H7 (cell line): ENCODE measurements at regions not wholly inside any gene's neighbourhood (a gene's known extent, or its start where the extent isn't known, plus 50 kb on each side); places are given as distances from the start of the nearest gene placed in this dataset.

ENCODE experiments used
- DNase-seq: peaks from one replicate; pipeline ENCODE4 v3.0.0; 2012
- H3K27me3 ChIP-seq: 2 replicates; pipeline ENCODE4 v1.6.0; 2011; ENCODE audit warnings: mild to moderate bottlenecking, low read length; ENCODE audit not compliant: control insufficient read depth, insufficient read depth
- H3K36me3 ChIP-seq: replicated peaks from 2 replicates; pipeline ENCODE4 v1.5.1; 2011; ENCODE audit warnings: low read length; ENCODE audit not compliant: control insufficient read depth, insufficient read depth
- H3K4me3 ChIP-seq: 2 replicates; pipeline ENCODE4 v1.5.1; 2011; ENCODE audit warnings: low read depth, mild to moderate bottlenecking, control low read depth, low read length, moderate library complexity; ENCODE audit not compliant: insufficient read depth

GRCh38 chr18:5643288-5643687, 99.5 kb upstream of the EPB41L3 start:
- DNase-seq, result no peak
- H3K27me3 ChIP-seq, result no peaks in the 10 kb centered on the region
- H3K4me3 ChIP-seq, result no peak overlapping the region
- H3K36me3 ChIP-seq, result no peaks in the 10 kb centered on the region

- H3K27me3 ChIP-seq, result no peaks in the 10 kb centered on the region
- H3K36me3 ChIP-seq, result no peaks in the 10 kb centered on the region
- no peak overlapping the region for H3K4me3 ChIP-seq
- DNase-seq, result no peak
Measured at GRCh38 chr18:5640939-5641338, 97.1 kb upstream of the EPB41L3 start.

GRCh38 chr18:5639131-5639530, 95.3 kb upstream of the EPB41L3 start:
- Histone ChIP-seq H3K4me3 (no peak overlapping the region), H3K27me3 (no peaks in the 10 kb centered on the region), H3K36me3 (no peaks in the 10 kb centered on the region)
- DNase-seq, result no peak

GRCh38 chr18:5632041-5632440, 88.2 kb upstream of the EPB41L3 start:
- H3K27me3 ChIP-seq, result peaks cover 40% of the 10 kb centered on the region
- H3K4me3 ChIP-seq, result no peak overlapping the region
- no peaks in the 10 kb centered on the region for H3K36me3 ChIP-seq
- DNase-seq, result no peak

GRCh38 chr18:5630900-5631413, 87.2 kb upstream of the EPB41L3 start:
- H3K36me3 ChIP-seq, result no peaks in the 10 kb centered on the region
- no peak for DNase-seq
- H3K27me3 ChIP-seq, result peaks cover 51% of the 10 kb centered on the region
- no peak overlapping the region for H3K4me3 ChIP-seq

GRCh38 chr18:5630057-5630899, 86.5 kb upstream of the EPB41L3 start:
- Histone ChIP-seq H3K36me3 (no peaks in the 10 kb centered on the region), H3K4me3 (peak overlapping the region; percentile 59), H3K27me3 (peaks cover 57% of the 10 kb centered on the region)
- DNase-seq, result peak; percentile 95

GRCh38 chr18:5628512-5629255, 84.9 kb upstream of the EPB41L3 start:
- H3K27me3 ChIP-seq, result peaks cover 57% of the 10 kb centered on the region
- peak; percentile 76 for DNase-seq

GRCh38 chr18:5627776-5628511, 84.1 kb upstream of the EPB41L3 start:
- Histone ChIP-seq H3K4me3 (peak overlapping the region; percentile 59), H3K36me3 (no peaks in the 10 kb centered on the region), H3K27me3 (peaks cover 57% of the 10 kb centered on the region)
- DNase-seq, result no peak

More at GRCh38 chr18:5628512-5629255, 84.9 kb upstream of the EPB41L3 start:
- Histone ChIP-seq H3K4me3 (peak overlapping the region; percentile 59), H3K36me3 (no peaks in the 10 kb centered on the region)

- Histone ChIP-seq H3K36me3 (no peaks in the 10 kb centered on the region), H3K4me3 (no peak overlapping the region), H3K27me3 (peaks cover 51% of the 10 kb centered on the region)
- DNase-seq, result no peak
Measured at GRCh38 chr18:5626130-5626880, 82.5 kb upstream of the EPB41L3 start.

GRCh38 chr18:5625076-5625475, 81.3 kb upstream of the EPB41L3 start:
- no peaks in the 10 kb centered on the region for H3K36me3 ChIP-seq
- H3K27me3 ChIP-seq, result peaks cover 47% of the 10 kb centered on the region
- peak; percentile 63 for DNase-seq
- H3K4me3 ChIP-seq, result no peak overlapping the region

- Histone ChIP-seq H3K4me3 (no peak overlapping the region), H3K27me3 (peaks cover 25% of the 10 kb centered on the region), H3K36me3 (no peaks in the 10 kb centered on the region)
- DNase-seq, result no peak
Measured at GRCh38 chr18:5622905-5623304, 79.1 kb upstream of the EPB41L3 start.

GRCh38 chr18:5620289-5620688, 76.5 kb upstream of the EPB41L3 start:
- Histone ChIP-seq H3K4me3 (no peak overlapping the region), H3K27me3 (no peaks in the 10 kb centered on the region; the same call in 1 of the 2 replicates)
- DNase-seq, result no peak

GRCh38 chr18:5619376-5619775, 75.6 kb upstream of the EPB41L3 start:
- no peaks in the 10 kb centered on the region for H3K36me3 ChIP-seq
- DNase-seq, result no peak
- no peaks in the 10 kb centered on the region for H3K27me3 ChIP-seq
- no peak overlapping the region for H3K4me3 ChIP-seq

More at GRCh38 chr18:5620289-5620688, 76.5 kb upstream of the EPB41L3 start:
- H3K36me3 ChIP-seq, result no peaks in the 10 kb centered on the region
